H1 (cell line): ENCODE measurements at regions not wholly inside any gene's neighbourhood (a gene's known extent, or its start where the extent isn't known, plus 50 kb on each side); places are given as distances from the start of the nearest gene placed in this dataset.

Experiments used
- ATF3 ChIP-seq: IDR thresholded peaks from 2 replicates; pipeline ENCODE4 v1.6.1; 2011; ENCODE audit warnings: low read depth, mild to moderate bottlenecking, low read length; ENCODE audit not compliant: insufficient read depth
- BACH1 ChIP-seq: IDR thresholded peaks from 2 replicates; pipeline ENCODE4 v1.6.1; 2012; ENCODE audit warnings: low read length, improper control_type of control experiment
- CBX5 ChIP-seq: fragments of 300-800, 300-1000 bp; sonication (generic); IDR thresholded peaks from 2 replicates; pipeline ENCODE4 v1.7.1; 2016; ENCODE audit warnings: antibody characterized with exemption, low read length, low read depth
- CHD7 ChIP-seq: fragments of 300-600 bp; sonication (generic); IDR thresholded peaks from 2 replicates; pipeline ENCODE4 v1.7.1; 2012; ENCODE audit warnings: low read length, moderate library complexity, mild to moderate bottlenecking, inconsistent platforms; ENCODE audit not compliant: insufficient replicate concordance
- E2F6 ChIP-seq: IDR thresholded peaks from 2 replicates; pipeline ENCODE4 v1.6.1; 2012; ENCODE audit warnings: inconsistent platforms
- SAP30 ChIP-seq: fragments of 300-600 bp; sonication (generic); IDR thresholded peaks from 2 replicates; pipeline ENCODE4 v1.7.1; 2012; ENCODE audit warnings: low read length, moderate library complexity, mild to moderate bottlenecking, inconsistent platforms; ENCODE audit not compliant: insufficient read depth, insufficient replicate concordance
- SIRT6 ChIP-seq: IDR thresholded peaks from one replicate; pipeline ENCODE4 v1.7.1; 2012; ENCODE audit warnings: low read length, inconsistent platforms
- TCF12 ChIP-seq: IDR thresholded peaks from 2 replicates; pipeline ENCODE4 v1.6.1; 2011; ENCODE audit warnings: low read depth, mild to moderate bottlenecking, low read length
- USF2 ChIP-seq: IDR thresholded peaks from 2 replicates; pipeline ENCODE4 v1.6.1; 2011; ENCODE audit warnings: low read length, improper control_type of control experiment

- TF ChIP-seq CHD7 (no peak), USF2 (no peak), SAP30 (no peak), BACH1 (no peak), SIRT6 (no peak), TCF12 (no peak), CBX5 (no peak), ATF3 (no peak), E2F6 (no peak)
Measured at GRCh38 chr1:187491082-187491720, 662.5 kb downstream of the PLA2G4A start (continued).
